ENCODE measurements at regions not wholly inside any gene's neighbourhood (a gene's known extent, or its start where the extent isn't known, plus 50 kb on each side); places are given as distances from the start of the nearest gene placed in this dataset.

- Histone ChIP-seq H2BK5ac (ENCODE audit: insufficient read length, low read length) (no peak overlapping the region), H2AK5ac (ENCODE audit: insufficient read length, low read length) (no peak overlapping the region), H3K14ac (ENCODE audit: insufficient read depth, low read length) (no peak overlapping the region), H3K23ac (ENCODE audit: insufficient read length, low read depth, low read length) (no peak overlapping the region), H3K27me3 (ENCODE audit: insufficient read depth, low read length) (no peaks in the 10 kb centered on the region), H2BK15ac (ENCODE audit: low read depth, low read length) (no peak overlapping the region), H4K8ac (replicated peaks; ENCODE audit: insufficient read length, low read depth, low read length) (no peak overlapping the region), H3K23me2 (ENCODE audit: insufficient read length, low read depth, low read length, poor library complexity, severe bottlenecking) (no peaks in the 10 kb centered on the region), H3K56ac (ENCODE audit: insufficient read length, low read depth, low read length) (no peak overlapping the region), H2BK20ac (ENCODE audit: low read depth, low read length, poor library complexity, severe bottlenecking) (no peak overlapping the region), H4K5ac (ENCODE audit: insufficient read length, low read depth, low read length) (no peak overlapping the region), H3K18ac (ENCODE audit: insufficient read length, low read depth, low read length) (no peak overlapping the region), H2BK12ac (ENCODE audit: insufficient read length, low read depth, low read length) (no peak overlapping the region), H3K79me1 (ENCODE audit: insufficient read depth, low read depth, low read length, poor library complexity, severe bottlenecking) (no peaks in the 10 kb centered on the region), H3T11ph (ENCODE audit: low read length) (no peak overlapping the region), H4K91ac (ENCODE audit: insufficient read length, low read depth, low read length) (no peak overlapping the region), H3K27ac (ENCODE audit: insufficient read length, low read depth, low read length) (no peak overlapping the region), H2AFZ (ENCODE audit: low read length) (no peak overlapping the region), H3K9me3 (ENCODE audit: control insufficient read depth, low read depth, low read length) (no peaks in the 10 kb centered on the region), H4K20me1 (ENCODE audit: control insufficient read depth, insufficient read depth, insufficient read length) (no peaks in the 10 kb centered on the region), H3K4me2 (ENCODE audit: insufficient read depth, insufficient read length, low read length) (no peak overlapping the region), H3K4ac (ENCODE audit: low read depth, low read length) (no peak overlapping the region), H3K4me1 (ENCODE audit: insufficient read depth, low read length) (no peaks in the 10 kb centered on the region), H3K9ac (ENCODE audit: extremely low read depth, insufficient read length, low read length) (no peak overlapping the region), H3K79me2 (ENCODE audit: insufficient read depth, low read length) (no peaks in the 10 kb centered on the region), H2BK120ac (ENCODE audit: low read depth, low read length, poor library complexity, severe bottlenecking) (no peak overlapping the region)
- DNase-seq, result no peak
- no peak overlapping the region for H3K27ac Mint-ChIP-seq
- TF ChIP-seq CTCF (conservative IDR thresholded peaks at IDR 0.05), result no peak
- WGBS (ENCODE audit: extremely low coverage, insufficient read length, low lambda C conversion rate), result 100% methylated on average over 1 of the region's 2 CpGs
- H3K36me3 Mint-ChIP-seq (ENCODE audit: insufficient read depth in 1 of 3, low read depth in 3 of 3), result no peaks in the 10 kb centered on the region
- H3K27me3 Mint-ChIP-seq (ENCODE audit: low read depth), result no peaks in the 10 kb centered on the region; the same call in 1 of the 2 replicates
- no peaks in the 10 kb centered on the region; a peak in 1 of 5 replicates for H3K9me3 Mint-ChIP-seq
- peaks cover 17 to 20% of the 10 kb centered on the region in 2 experiments for H3K4me1 Mint-ChIP-seq
- no peak overlapping the region for H3K4me3 Mint-ChIP-seq
Measured at GRCh38 chr2:145827235-145827634, 1307.3 kb upstream of the ZEB2 start.
